ENCODE measurements at regions not wholly inside any gene's neighbourhood (a gene's known extent, or its start where the extent isn't known, plus 50 kb on each side); places are given as distances from the start of the nearest gene placed in this dataset.

- DNase-seq = no peak
Observed at GRCh38 chr3:106366352-106366751, 497.5 kb upstream of the CBLB start.

DNA sequence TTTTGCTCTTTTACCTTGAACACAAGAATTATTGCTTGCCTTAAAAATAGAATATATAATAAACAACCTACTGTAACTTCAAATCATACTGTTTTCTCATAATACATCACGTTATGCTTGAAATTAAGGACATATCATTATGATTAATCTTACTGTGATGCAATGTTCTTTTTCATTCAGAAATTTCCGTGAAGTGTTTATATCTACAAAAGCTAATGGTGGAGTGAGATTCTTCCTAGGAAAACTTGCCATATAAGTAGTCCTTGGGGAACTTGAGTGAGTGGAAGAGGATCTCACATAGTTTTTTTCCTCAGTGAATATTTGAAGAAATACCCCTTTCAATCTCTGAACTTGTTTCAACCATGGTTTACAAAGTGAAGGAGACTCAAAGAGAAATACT is 498.7 kb upstream of the CBLB start:
- DNase-seq = no peak

DNA sequence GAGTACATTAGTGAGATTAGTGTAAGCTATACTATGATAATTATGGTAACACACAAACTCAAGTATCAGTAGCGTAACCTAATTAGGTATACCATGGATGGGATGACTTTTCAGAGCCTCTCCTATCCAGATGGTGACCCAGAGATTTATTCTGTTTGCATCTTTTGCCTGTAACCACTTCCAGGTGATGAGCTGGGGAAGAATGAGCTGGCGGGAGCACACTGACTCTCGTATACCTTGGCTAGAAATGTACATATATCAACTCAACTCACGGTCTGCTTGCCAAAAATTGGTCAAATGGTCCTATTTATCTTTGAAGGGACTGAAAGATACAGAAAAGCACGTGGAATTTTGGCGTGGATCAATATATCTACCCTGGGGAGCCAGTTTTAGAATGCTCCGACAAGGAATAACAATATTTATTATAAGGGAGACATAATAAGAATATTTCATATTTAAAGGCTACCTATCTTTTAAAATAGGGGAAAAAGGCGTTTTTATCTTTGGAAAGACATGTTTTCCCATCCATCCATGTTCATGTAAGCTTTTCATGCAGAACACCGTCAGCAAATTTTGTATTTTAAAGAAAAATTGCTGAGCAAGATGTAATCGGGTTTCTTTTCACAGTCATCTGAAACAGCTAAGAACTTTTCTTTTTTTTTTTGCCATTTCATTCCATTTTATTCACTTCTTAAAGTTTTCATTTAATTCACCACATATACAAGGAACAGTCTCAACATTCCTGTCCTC is 502.6 kb upstream of the CBLB start:
- no peak for DNase-seq

DNA sequence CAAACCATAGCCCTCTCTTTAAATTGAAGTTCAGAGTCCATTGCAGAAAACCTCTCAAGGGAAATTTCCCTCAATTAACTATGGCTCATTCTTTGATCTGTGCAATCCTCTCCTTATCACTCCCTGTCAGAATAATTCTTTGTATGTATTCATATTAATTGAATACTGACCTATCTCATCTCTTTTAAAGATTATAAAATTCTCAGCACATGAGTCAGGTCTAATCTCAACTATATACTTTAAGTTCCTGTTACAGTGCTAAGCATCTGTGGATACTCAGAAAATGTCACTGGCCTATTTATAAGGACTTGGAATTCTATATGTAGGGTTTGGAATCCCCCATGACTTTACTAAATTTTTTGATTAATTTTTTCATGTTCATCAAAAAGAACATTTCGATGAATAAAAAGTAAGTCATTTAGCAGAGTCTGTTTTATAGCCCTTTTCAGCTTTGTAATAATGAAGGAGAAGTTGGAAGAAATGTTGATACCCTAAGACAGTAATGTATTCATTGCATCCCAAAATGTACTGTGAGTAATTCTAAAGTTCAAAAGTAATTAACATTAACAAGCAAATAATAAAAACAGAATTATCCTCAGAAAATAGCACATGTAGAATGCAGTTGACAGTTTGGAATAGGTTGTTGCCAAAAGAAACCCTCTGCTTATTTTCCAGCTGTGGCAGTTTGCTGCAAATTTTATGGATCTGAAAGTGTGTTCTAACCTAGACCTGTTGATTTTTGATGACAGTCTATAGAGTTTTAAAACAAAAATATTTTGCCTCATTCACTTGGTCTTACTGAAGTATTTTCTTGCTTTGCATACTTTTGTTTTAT is 503.4 kb upstream of the CBLB start:
- DNase-seq = no peak

- DNase-seq = no peak
Observed at GRCh38 chr3:106372806-106373190, 504.0 kb upstream of the CBLB start.

DNA sequence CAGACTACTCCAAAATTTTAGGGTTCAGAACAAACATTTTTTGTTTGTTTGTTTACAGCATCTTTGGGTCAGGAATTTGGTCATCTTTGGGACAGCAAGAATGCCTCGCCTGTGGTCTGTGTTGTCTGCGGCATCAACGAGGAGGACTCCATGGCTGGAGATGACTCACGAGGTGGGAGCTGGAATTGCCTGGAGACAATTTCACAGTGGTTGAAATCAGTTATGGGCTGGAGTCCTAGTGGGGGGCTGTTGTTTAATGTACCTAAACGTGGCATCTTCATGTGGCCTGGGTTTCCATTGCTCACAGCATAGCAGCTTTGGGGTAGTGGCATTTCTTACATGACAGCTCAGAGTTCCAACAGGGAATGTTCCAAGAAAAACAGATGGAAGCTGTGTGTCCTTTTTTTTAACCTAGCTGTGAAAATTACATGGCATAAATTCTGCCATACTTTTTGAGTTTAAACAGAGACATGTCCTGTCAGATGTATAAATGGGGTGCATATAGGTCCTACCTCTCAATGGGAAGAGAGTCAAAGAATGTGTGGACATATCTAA is 507.3 kb upstream of the CBLB start:
- DNase-seq = no peak

- DNase-seq = no peak
Observed at GRCh38 chr3:106379251-106379750, 510.5 kb upstream of the CBLB start.

GRCh38 chr3:106380232-106380631 is 511.4 kb upstream of the CBLB start:
- DNase-seq = no peak

GRCh38 chr3:106381286-106381938 is 512.6 kb upstream of the CBLB start:
- no peak for DNase-seq

GRCh38 chr3:106381939-106382335 is 513.1 kb upstream of the CBLB start:
- DNase-seq = peak; percentile 71

- DNase-seq = no peak
Observed at GRCh38 chr3:106386050-106386449, 517.2 kb upstream of the CBLB start.

- DNase-seq = no peak
Observed at GRCh38 chr3:106392915-106393314, 524.1 kb upstream of the CBLB start.

DNA sequence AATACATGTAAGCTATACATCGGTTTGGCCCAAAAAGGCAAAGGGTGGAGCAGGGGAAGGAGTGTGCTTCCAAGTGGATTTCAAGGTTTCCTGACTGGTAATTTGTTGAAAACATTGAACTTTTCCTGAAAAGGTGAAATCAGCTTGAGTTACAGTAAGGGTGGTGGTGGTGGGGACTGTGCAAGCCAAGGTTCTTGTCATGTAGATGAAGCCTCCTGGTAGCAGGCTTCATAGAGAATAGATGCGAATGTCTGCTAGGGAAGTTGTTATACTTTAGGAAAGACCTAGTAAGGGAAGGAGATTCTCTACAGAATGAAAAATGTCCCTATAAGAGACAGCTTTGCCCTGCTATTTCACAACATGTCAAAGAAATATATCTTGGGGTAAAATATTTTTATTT is 528.2 kb upstream of the CBLB start:
- DNase-seq = no peak

- DNase-seq = peak; percentile 7
Observed at GRCh38 chr3:106398891-106399600, 530.2 kb upstream of the CBLB start.

DNA sequence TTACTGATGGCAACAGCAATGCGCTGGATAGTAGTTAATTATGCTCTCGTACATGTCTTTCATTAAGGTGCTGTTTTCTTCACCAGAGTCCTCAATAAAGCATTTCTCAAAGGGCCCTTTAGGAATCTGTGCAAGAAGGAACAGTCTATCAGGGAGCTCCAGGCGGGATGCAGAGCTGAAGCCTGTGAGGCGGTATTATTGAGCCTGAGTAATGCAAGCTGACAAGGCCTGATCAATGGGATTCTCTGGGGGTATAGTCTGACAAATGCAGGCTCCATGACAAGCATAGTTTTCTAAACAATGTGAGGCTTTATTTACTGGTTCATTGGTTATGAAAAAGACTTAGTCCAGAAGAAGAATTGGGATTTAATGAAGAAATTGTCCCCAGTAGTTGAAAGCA is 530.9 kb upstream of the CBLB start:
- DNase-seq = no peak

GRCh38 chr3:106401666-106402490 is 533.1 kb upstream of the CBLB start:
- peak; percentile 26 for DNase-seq

DNA sequence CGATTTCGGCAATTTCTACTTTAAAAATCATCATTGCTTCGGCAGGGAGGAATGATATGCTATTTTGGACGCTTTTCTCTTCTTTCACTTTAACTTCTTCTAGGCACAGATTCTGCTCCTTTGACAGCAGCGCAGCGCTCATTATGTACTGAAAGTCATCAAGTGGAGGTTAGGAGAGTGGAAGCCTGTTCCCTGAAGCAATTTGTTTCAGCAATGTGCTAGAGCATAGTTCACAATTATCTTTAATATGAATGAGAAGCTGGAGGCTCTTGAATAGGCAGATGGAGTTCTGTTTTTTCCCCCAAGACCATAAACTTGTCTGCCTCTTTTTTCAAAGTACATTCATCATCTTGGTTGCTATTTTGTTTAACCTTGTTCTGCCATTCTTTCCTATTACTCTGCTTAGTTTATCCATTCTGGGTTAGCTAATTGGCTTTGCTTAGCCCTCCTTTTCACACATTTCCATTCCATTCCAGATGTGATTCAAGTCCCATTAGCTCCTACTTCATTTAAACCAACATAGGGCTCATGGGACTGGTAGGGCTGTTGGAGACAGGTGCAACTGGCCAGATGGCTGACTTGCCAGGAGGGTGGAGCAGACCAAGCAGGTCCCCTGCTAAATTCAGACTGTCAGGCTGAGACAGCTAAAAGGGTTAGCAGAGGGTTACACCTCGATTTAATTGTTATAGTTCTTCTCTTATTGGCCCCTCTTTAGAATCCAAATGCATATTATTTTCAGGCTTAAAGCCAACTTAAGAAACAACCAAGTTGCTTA is 534.7 kb upstream of the CBLB start:
- DNase-seq = no peak

- no peak for DNase-seq
Observed at GRCh38 chr3:106413683-106414082, 544.9 kb upstream of the CBLB start.

GRCh38 chr3:106420628-106421027 is 551.8 kb upstream of the CBLB start:
- DNase-seq = no peak

DNA sequence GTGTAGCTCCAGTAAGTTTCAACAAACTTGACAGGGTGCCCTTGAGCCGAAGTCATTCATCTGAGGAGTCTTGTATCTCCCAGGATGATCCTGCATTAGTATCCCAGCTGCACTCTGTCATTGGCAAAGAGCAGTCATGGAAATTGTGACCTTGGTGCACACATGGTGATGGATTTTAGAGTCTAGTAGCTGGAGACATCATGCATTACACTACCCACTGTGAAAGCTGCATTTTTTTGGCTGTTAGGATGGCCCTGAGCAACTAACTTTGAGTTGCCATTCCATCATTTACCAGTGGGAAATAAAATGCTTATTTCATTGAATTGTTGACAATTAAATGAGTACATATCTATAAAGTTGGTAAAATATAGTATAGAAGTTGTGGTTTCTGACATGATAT is 552.6 kb upstream of the CBLB start:
- no peak for DNase-seq

DNA sequence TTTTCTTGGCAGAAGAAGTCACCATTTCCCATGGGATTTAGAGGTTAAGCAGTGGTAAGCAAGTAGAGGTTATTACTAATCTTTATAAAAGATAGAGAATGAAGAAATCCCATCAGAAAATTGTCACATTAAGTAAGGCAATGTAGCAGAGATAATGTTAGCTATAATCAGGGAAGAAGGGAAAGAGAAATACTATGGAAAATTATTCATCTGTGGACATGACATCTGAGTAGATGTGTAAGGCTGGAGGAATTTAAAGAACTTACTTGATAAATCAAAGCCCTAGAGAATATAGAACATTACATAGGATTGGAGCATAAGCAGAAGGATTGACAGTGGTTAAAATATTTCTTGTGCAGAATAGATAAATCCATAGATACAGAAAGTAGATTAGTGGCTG is 553.1 kb upstream of the CBLB start:
- no peak for DNase-seq

All from COR-L47 (cell line).